Tibial nerve (tissue), 4 donors: ENCODE measurements at regions not wholly inside any gene's neighbourhood (a gene's known extent, or its start where the extent isn't known, plus 50 kb on each side); places are given as distances from the start of the nearest gene placed in this dataset.
"Not testable (repeated sequence)": the region's sequence is repeated elsewhere in the genome, so short reads cannot be mapped to it uniquely, and the experiment has no call there.

Source experiments
- EP300 ChIP-seq, 2 donors: sonication (generic); formaldehyde crosslinking; IDR thresholded peaks; one replicate each; pipeline ENCODE4 v1.6.1; 2017; ENCODE audit warnings: antibody characterized with exemption in 2 of 2, mild to moderate bottlenecking in 1 of 2
- TF ChIP-seq, protein P1 (sequence below), 5 experiments: fragments of 200-600 bp in 3 of 5; fragments of 450-650 bp in 2 of 5; sonication (generic) in 3 of 5; IDR thresholded peaks; one replicate each; pipeline ENCODE4 v1.5.1; 2016 to 2019; ENCODE audit warnings: antibody characterized with exemption in 5 of 5, mild to moderate bottlenecking in 3 of 5, moderate library complexity in 2 of 5

DNA sequence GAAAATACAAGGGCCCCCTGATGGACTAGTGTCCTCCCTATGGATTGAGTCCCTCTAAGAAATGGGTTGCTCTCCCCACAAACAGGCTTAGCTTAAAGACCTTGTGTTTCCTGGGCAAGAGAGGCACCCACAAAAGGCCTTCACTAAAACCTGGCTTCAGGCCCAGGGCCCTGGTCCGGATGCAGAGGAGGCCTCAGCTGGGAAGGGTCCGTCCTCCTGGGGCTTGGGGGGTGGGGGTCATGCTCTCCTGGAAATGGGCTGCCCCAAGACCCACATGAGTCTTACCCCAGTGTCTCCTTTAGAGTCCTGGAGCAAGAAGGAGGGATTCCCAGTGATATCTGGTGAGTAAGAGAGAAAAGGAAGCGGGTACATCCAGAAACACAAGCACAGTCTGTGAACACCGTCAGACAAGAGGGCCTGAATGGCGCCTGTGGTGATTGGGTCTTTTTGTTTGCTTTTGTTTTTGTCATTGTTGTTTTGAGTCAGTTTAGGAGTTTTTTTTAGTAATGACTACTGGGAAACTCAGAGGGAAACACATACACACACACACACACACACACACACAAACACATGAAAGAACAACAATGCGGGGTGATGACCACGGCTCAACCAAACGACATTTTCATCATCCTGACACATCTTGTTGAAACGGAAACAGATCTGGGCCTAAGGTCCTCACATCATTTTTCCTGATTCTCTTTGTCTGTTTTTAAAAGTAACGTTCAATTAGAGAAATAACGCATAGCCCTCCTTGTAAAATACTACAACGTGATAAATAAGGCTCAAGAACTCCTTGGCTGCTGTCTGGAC is 292.3 kb downstream of the BCL2L11 start:
- TF ChIP-seq, protein P1, sequence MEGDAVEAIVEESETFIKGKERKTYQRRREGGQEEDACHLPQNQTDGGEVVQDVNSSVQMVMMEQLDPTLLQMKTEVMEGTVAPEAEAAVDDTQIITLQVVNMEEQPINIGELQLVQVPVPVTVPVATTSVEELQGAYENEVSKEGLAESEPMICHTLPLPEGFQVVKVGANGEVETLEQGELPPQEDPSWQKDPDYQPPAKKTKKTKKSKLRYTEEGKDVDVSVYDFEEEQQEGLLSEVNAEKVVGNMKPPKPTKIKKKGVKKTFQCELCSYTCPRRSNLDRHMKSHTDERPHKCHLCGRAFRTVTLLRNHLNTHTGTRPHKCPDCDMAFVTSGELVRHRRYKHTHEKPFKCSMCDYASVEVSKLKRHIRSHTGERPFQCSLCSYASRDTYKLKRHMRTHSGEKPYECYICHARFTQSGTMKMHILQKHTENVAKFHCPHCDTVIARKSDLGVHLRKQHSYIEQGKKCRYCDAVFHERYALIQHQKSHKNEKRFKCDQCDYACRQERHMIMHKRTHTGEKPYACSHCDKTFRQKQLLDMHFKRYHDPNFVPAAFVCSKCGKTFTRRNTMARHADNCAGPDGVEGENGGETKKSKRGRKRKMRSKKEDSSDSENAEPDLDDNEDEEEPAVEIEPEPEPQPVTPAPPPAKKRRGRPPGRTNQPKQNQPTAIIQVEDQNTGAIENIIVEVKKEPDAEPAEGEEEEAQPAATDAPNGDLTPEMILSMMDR (IDR thresholded peaks at IDR 0.05), result not testable (repeated sequence)
- not testable (repeated sequence) for TF ChIP-seq EP300 (IDR thresholded peaks at IDR 0.05)
